SK-N-MC (cell line): ENCODE measurements at regions not wholly inside any gene's neighbourhood (a gene's known extent, or its start where the extent isn't known, plus 50 kb on each side); places are given as distances from the start of the nearest gene placed in this dataset.

Experiments used
- EZH2 ChIP-seq: fragments of 200-600 bp; sonication (generic); IDR thresholded peaks from one replicate; pipeline ENCODE4 v1.6.1; 2017; ENCODE audit warnings: antibody characterized with exemption
- POLR2AphosphoS5 ChIP-seq: IDR thresholded peaks from 2 replicates; pipeline ENCODE4 v1.6.1; 2012; ENCODE audit warnings: mild to moderate bottlenecking, low read depth, low read length, borderline replicate concordance

- no peak for TF ChIP-seq POLR2AphosphoS5
- no peak for TF ChIP-seq EZH2
These were observed 137.6 kb downstream of the VRK1 start for GRCh38 chr14:96934638-96935330.
